ENCODE measurements at regions not wholly inside any gene's neighbourhood (a gene's known extent, or its start where the extent isn't known, plus 50 kb on each side); places are given as distances from the start of the nearest gene placed in this dataset.

- DNase-seq (ENCODE audit: low read depth, low spot score): no peak
Measured at GRCh38 chr7:33754933-33755928, 150.1 kb upstream of the BMPER start.

GRCh38 chr7:33757050-33757449 is 148.3 kb upstream of the BMPER start:
- no peak for DNase-seq (ENCODE audit: low read depth, low spot score)

- DNase-seq (ENCODE audit: low read depth, low spot score): no peak
Measured at GRCh38 chr7:33757563-33758165, 147.7 kb upstream of the BMPER start.

GRCh38 chr7:33760146-33760545 is 145.2 kb upstream of the BMPER start:
- DNase-seq (ENCODE audit: low read depth, low spot score): no peak

GRCh38 chr7:33760834-33761233 is 144.5 kb upstream of the BMPER start:
- no peak for DNase-seq (ENCODE audit: low read depth, low spot score)

GRCh38 chr7:33761449-33762080 is 143.8 kb upstream of the BMPER start:
- no peak for DNase-seq (ENCODE audit: low read depth, low spot score)

- no peak for DNase-seq (ENCODE audit: low read depth, low spot score)
Measured at GRCh38 chr7:33762151-33762910, 143.0 kb upstream of the BMPER start.

- no peak for DNase-seq (ENCODE audit: low read depth, low spot score)
Measured at GRCh38 chr7:33762911-33763306, 142.4 kb upstream of the BMPER start.

- DNase-seq (ENCODE audit: low read depth, low spot score): no peak
Measured at GRCh38 chr7:33764752-33765451, 140.4 kb upstream of the BMPER start.

- DNase-seq (ENCODE audit: low read depth, low spot score): no peak
Measured at GRCh38 chr7:33766405-33766804, 138.9 kb upstream of the BMPER start.

- no peak for DNase-seq (ENCODE audit: low read depth, low spot score)
Measured at GRCh38 chr7:33769930-33770329, 135.4 kb upstream of the BMPER start.

- no peak for DNase-seq (ENCODE audit: low read depth, low spot score)
Measured at GRCh38 chr7:33770576-33770975, 134.8 kb upstream of the BMPER start.

GRCh38 chr7:33771422-33771821 is 133.9 kb upstream of the BMPER start:
- DNase-seq (ENCODE audit: low read depth, low spot score): no peak

GRCh38 chr7:33773053-33773452 is 132.3 kb upstream of the BMPER start:
- DNase-seq (ENCODE audit: low read depth, low spot score): no peak

GRCh38 chr7:33774762-33775523 is 130.4 kb upstream of the BMPER start:
- DNase-seq (ENCODE audit: low read depth, low spot score): no peak

GRCh38 chr7:33775790-33776189 is 129.5 kb upstream of the BMPER start:
- no peak for DNase-seq (ENCODE audit: low read depth, low spot score)

GRCh38 chr7:33776788-33777187 is 128.6 kb upstream of the BMPER start:
- DNase-seq (ENCODE audit: low read depth, low spot score): no peak

GRCh38 chr7:33778195-33778594 is 127.1 kb upstream of the BMPER start:
- no peak for DNase-seq (ENCODE audit: low read depth, low spot score)

GRCh38 chr7:33779216-33779615 is 126.1 kb upstream of the BMPER start:
- DNase-seq (ENCODE audit: low read depth, low spot score): no peak

- DNase-seq (ENCODE audit: low read depth, low spot score): no peak
Measured at GRCh38 chr7:33781167-33781566, 124.2 kb upstream of the BMPER start.
